T-helper 2 cell treated with Interferon-gamma antibody and Interleukin-4, amounts not matched to agents 5 μg/mL and 100 μg/mL, for 36 hours (primary cell): ENCODE measurements at regions not wholly inside any gene's neighbourhood (a gene's known extent, or its start where the extent isn't known, plus 50 kb on each side); places are given as distances from the start of the nearest gene placed in this dataset.
"Not testable (repeated sequence)": the region's sequence is repeated elsewhere in the genome, so short reads cannot be mapped to it uniquely, and the experiment has no call there.

Source experiments
- DNase-seq: peaks from one replicate; pipeline ENCODE4 v3.0.0; 2021; ENCODE audit warnings: low spot score
- H3K27ac Mint-ChIP-seq: one replicate; pipeline ENCODE4 v1.8.0; 2021; ENCODE audit warnings: mild to moderate bottlenecking, mixed read lengths
- H3K27me3 Mint-ChIP-seq: one replicate; pipeline ENCODE4 v1.8.0; 2021; ENCODE audit warnings: low read depth, mixed read lengths
- H3K36me3 Mint-ChIP-seq: one replicate; pipeline ENCODE4 v1.8.0; 2021; ENCODE audit warnings: low read depth, mixed read lengths
- H3K4me1 Mint-ChIP-seq: one replicate; pipeline ENCODE4 v1.8.0; 2021; ENCODE audit warnings: low read depth, mixed read lengths
- H3K4me3 Mint-ChIP-seq: one replicate; pipeline ENCODE4 v1.8.0; 2022; ENCODE audit warnings: mild to moderate bottlenecking, moderate library complexity, mixed read lengths
- H3K9me3 Mint-ChIP-seq: one replicate; pipeline ENCODE4 v1.8.0; 2021; ENCODE audit warnings: mixed read lengths

- Mint-ChIP-seq H3K27ac (no peak overlapping the region), H3K9me3 (peaks cover 47% of the 10 kb centered on the region), H3K4me1 (no peaks in the 10 kb centered on the region), H3K36me3 (no peaks in the 10 kb centered on the region), H3K4me3 (no peak overlapping the region), H3K27me3 (no peaks in the 10 kb centered on the region)
- no peak for DNase-seq
These were observed 375.6 kb downstream of the TUSC1 start for GRCh38 chr9:25302601-25303000.

GRCh38 chr9:25288195-25288594, 390.0 kb downstream of the TUSC1 start:
- not testable (repeated sequence) for H3K27ac Mint-ChIP-seq, H3K27me3 Mint-ChIP-seq, H3K36me3 Mint-ChIP-seq, H3K4me3 Mint-ChIP-seq, DNase-seq, H3K4me1 Mint-ChIP-seq
- H3K9me3 Mint-ChIP-seq = peaks cover 33% of the 10 kb centered on the region

GRCh38 chr9:25284365-25284764, 393.9 kb downstream of the TUSC1 start:
- Mint-ChIP-seq H3K36me3 (no peaks in the 10 kb centered on the region), H3K27me3 (no peaks in the 10 kb centered on the region), H3K9me3 (peaks cover 38% of the 10 kb centered on the region), H3K27ac (no peak overlapping the region), H3K4me1 (no peaks in the 10 kb centered on the region), H3K4me3 (no peak overlapping the region)
- DNase-seq = no peak

- no peaks in the 10 kb centered on the region for H3K27me3 Mint-ChIP-seq
These were observed 395.3 kb downstream of the TUSC1 start for GRCh38 chr9:25282946-25283345.

GRCh38 chr9:25261445-25261844, 416.8 kb downstream of the TUSC1 start:
- H3K4me3 Mint-ChIP-seq = no peak overlapping the region
- DNase-seq = no peak
- H3K4me1 Mint-ChIP-seq = no peaks in the 10 kb centered on the region
- no peaks in the 10 kb centered on the region for H3K27me3 Mint-ChIP-seq
- no peak overlapping the region for H3K27ac Mint-ChIP-seq
- H3K9me3 Mint-ChIP-seq = peaks cover 48% of the 10 kb centered on the region
- H3K36me3 Mint-ChIP-seq = no peaks in the 10 kb centered on the region

More at GRCh38 chr9:25282946-25283345, 395.3 kb downstream of the TUSC1 start:
- H3K4me3 Mint-ChIP-seq = no peak overlapping the region
- H3K36me3 Mint-ChIP-seq = no peaks in the 10 kb centered on the region
- H3K9me3 Mint-ChIP-seq = peaks cover 27% of the 10 kb centered on the region
- DNase-seq = no peak
- no peak overlapping the region for H3K27ac Mint-ChIP-seq
- no peaks in the 10 kb centered on the region for H3K4me1 Mint-ChIP-seq

- Mint-ChIP-seq H3K27ac (no peak overlapping the region), H3K36me3 (no peaks in the 10 kb centered on the region), H3K9me3 (peaks cover 42% of the 10 kb centered on the region), H3K4me3 (no peak overlapping the region), H3K4me1 (no peaks in the 10 kb centered on the region), H3K27me3 (no peaks in the 10 kb centered on the region)
- DNase-seq = no peak
These were observed 418.2 kb downstream of the TUSC1 start for GRCh38 chr9:25260046-25260445.

- Mint-ChIP-seq H3K36me3 (no peaks in the 10 kb centered on the region), H3K4me3 (no peak overlapping the region), H3K27ac (no peak overlapping the region), H3K9me3 (peaks cover 24% of the 10 kb centered on the region), H3K4me1 (no peaks in the 10 kb centered on the region), H3K27me3 (no peaks in the 10 kb centered on the region)
- no peak for DNase-seq
These were observed 423.0 kb downstream of the TUSC1 start for GRCh38 chr9:25255216-25255615.

- Mint-ChIP-seq H3K27ac (no peak overlapping the region), H3K4me3 (no peak overlapping the region), H3K36me3 (no peaks in the 10 kb centered on the region), H3K4me1 (no peaks in the 10 kb centered on the region), H3K27me3 (no peaks in the 10 kb centered on the region), H3K9me3 (peaks cover 28% of the 10 kb centered on the region)
- DNase-seq = no peak
These were observed 424.2 kb downstream of the TUSC1 start for GRCh38 chr9:25254051-25254450.

- Mint-ChIP-seq H3K9me3 (peaks cover 34% of the 10 kb centered on the region), H3K4me3 (no peak overlapping the region), H3K27me3 (no peaks in the 10 kb centered on the region), H3K27ac (no peak overlapping the region), H3K4me1 (no peaks in the 10 kb centered on the region), H3K36me3 (no peaks in the 10 kb centered on the region)
- DNase-seq = no peak
These were observed 436.8 kb downstream of the TUSC1 start for GRCh38 chr9:25241421-25241820.

GRCh38 chr9:25226901-25227686, 451.1 kb downstream of the TUSC1 start:
- Mint-ChIP-seq H3K27ac (no peak overlapping the region), H3K27me3 (no peaks in the 10 kb centered on the region), H3K4me3 (no peak overlapping the region), H3K9me3 (peaks cover 48% of the 10 kb centered on the region), H3K4me1 (no peaks in the 10 kb centered on the region), H3K36me3 (no peaks in the 10 kb centered on the region)
- no peak for DNase-seq

GRCh38 chr9:25225938-25226760, 452.1 kb downstream of the TUSC1 start:
- H3K9me3 Mint-ChIP-seq = peaks cover 44% of the 10 kb centered on the region
- H3K4me3 Mint-ChIP-seq = no peak overlapping the region
- H3K4me1 Mint-ChIP-seq = no peaks in the 10 kb centered on the region
- no peak overlapping the region for H3K27ac Mint-ChIP-seq
- H3K36me3 Mint-ChIP-seq = no peaks in the 10 kb centered on the region
- no peak for DNase-seq
- no peaks in the 10 kb centered on the region for H3K27me3 Mint-ChIP-seq

GRCh38 chr9:25224996-25225395, 453.2 kb downstream of the TUSC1 start:
- H3K27me3 Mint-ChIP-seq = no peaks in the 10 kb centered on the region
- peaks cover 44% of the 10 kb centered on the region for H3K9me3 Mint-ChIP-seq
- H3K27ac Mint-ChIP-seq = no peak overlapping the region

GRCh38 chr9:25224309-25224708, 453.9 kb downstream of the TUSC1 start:
- H3K4me3 Mint-ChIP-seq = no peak overlapping the region
- no peak overlapping the region for H3K27ac Mint-ChIP-seq
- H3K36me3 Mint-ChIP-seq = no peaks in the 10 kb centered on the region
- no peak for DNase-seq
- H3K27me3 Mint-ChIP-seq = no peaks in the 10 kb centered on the region
- H3K4me1 Mint-ChIP-seq = no peaks in the 10 kb centered on the region
- peaks cover 37% of the 10 kb centered on the region for H3K9me3 Mint-ChIP-seq

More at GRCh38 chr9:25224996-25225395, 453.2 kb downstream of the TUSC1 start:
- DNase-seq = no peak
- H3K36me3 Mint-ChIP-seq = no peaks in the 10 kb centered on the region
- H3K4me1 Mint-ChIP-seq = no peaks in the 10 kb centered on the region
- H3K4me3 Mint-ChIP-seq = no peak overlapping the region

GRCh38 chr9:25212361-25212760, 465.9 kb downstream of the TUSC1 start:
- Mint-ChIP-seq H3K4me1 (no peaks in the 10 kb centered on the region), H3K27ac (no peak overlapping the region), H3K27me3 (no peaks in the 10 kb centered on the region), H3K9me3 (peaks cover 46% of the 10 kb centered on the region), H3K36me3 (no peaks in the 10 kb centered on the region), H3K4me3 (no peak overlapping the region)
- no peak for DNase-seq
